Nephron (organoid): ENCODE measurements at regions not wholly inside any gene's neighbourhood (a gene's known extent, or its start where the extent isn't known, plus 50 kb on each side); places are given as distances from the start of the nearest gene placed in this dataset.

ENCODE experiments used
- H3K27ac Mint-ChIP-seq, 3 experiments: 2 replicates each; pipeline ENCODE4 v1.8.0; 2020; ENCODE audit warnings: mixed read lengths in 3 of 3, mild to moderate bottlenecking in 2 of 3, moderate library complexity in 1 of 3
- H3K27me3 Mint-ChIP-seq: 2 replicates; pipeline ENCODE4 v1.8.0; 2021; ENCODE audit warnings: low read depth, mild to moderate bottlenecking, moderate library complexity, mixed read lengths
- H3K36me3 Mint-ChIP-seq: 2 replicates; pipeline ENCODE4 v1.8.0; 2020; ENCODE audit warnings: low read depth, mixed read lengths
- H3K4me1 Mint-ChIP-seq: 2 replicates; pipeline ENCODE4 v1.8.0; 2020; ENCODE audit warnings: mixed read lengths
- H3K4me3 Mint-ChIP-seq, 3 experiments: 2 replicates each; pipeline ENCODE4 v1.8.0; 2020; ENCODE audit warnings: mild to moderate bottlenecking in 3 of 3, mixed read lengths in 3 of 3, moderate library complexity in 2 of 3
- H3K9me3 Mint-ChIP-seq: 2 replicates; pipeline ENCODE4 v1.8.0; 2020; ENCODE audit warnings: mixed read lengths
- CTCF ChIP-seq, 3 experiments: fragments of 200-600 bp; sonication (generic); IDR thresholded peaks; one replicate each; pipeline ENCODE4 v1.5.0; 2021; ENCODE audit warnings: antibody characterized with exemption in 3 of 3; ENCODE audit not compliant: unreplicated experiment in 3 of 3

- H3K36me3 Mint-ChIP-seq = no peaks in the 10 kb centered on the region
- no peak for TF ChIP-seq CTCF (IDR thresholded peaks at IDR 0.05; ENCODE audit: unreplicated experiment in 3 of 3)
Observed at GRCh38 chr5:64015824-64016223, 53.6 kb upstream of the HTR1A start.

More at GRCh38 chr5:64015824-64016223, 53.6 kb upstream of the HTR1A start:
- H3K27ac Mint-ChIP-seq = no peak overlapping the region
- H3K27me3 Mint-ChIP-seq = no peaks in the 10 kb centered on the region
- H3K9me3 Mint-ChIP-seq = no peaks in the 10 kb centered on the region
- H3K4me3 Mint-ChIP-seq = no peak overlapping the region
- peaks cover 7% of the 10 kb centered on the region for H3K4me1 Mint-ChIP-seq
